Astrocyte (in vitro differentiated cells and primary cell): ENCODE measurements at regions not wholly inside any gene's neighbourhood (a gene's known extent, or its start where the extent isn't known, plus 50 kb on each side); places are given as distances from the start of the nearest gene placed in this dataset.

Source experiments
- EZH2 ChIP-seq: IDR thresholded peaks from 2 replicates; pipeline ENCODE4 v1.6.1; 2012; ENCODE audit warnings: mild to moderate bottlenecking, low read length, inconsistent platforms; ENCODE audit not compliant: insufficient read depth
- TF ChIP-seq, protein P1 (sequence below): IDR thresholded peaks from 2 replicates; pipeline ENCODE4 v1.5.1; 2011; ENCODE audit warnings: low read depth, mild to moderate bottlenecking, inconsistent platforms, low read length, moderate library complexity; ENCODE audit not compliant: insufficient read depth

DNA sequence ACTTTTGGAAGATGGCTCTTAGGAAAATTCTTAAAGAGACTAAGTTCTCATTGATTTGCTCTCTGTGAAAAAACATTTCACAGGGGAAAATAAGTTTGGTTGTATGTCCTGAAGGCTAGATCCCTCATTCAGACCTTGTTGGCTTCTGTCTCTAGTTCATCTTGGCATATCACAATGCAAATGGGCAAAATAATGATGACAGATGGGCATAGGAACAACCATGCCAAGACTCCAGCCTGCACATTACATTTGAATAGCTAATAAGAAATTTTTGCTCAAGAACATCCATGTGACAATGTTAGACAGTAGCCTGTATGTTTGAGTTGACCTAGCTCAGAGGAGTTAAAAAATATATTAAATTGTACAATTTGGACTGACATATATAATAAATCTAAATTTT, 292.9 kb downstream of the PLA2G4A start:
- TF ChIP-seq, protein P1, sequence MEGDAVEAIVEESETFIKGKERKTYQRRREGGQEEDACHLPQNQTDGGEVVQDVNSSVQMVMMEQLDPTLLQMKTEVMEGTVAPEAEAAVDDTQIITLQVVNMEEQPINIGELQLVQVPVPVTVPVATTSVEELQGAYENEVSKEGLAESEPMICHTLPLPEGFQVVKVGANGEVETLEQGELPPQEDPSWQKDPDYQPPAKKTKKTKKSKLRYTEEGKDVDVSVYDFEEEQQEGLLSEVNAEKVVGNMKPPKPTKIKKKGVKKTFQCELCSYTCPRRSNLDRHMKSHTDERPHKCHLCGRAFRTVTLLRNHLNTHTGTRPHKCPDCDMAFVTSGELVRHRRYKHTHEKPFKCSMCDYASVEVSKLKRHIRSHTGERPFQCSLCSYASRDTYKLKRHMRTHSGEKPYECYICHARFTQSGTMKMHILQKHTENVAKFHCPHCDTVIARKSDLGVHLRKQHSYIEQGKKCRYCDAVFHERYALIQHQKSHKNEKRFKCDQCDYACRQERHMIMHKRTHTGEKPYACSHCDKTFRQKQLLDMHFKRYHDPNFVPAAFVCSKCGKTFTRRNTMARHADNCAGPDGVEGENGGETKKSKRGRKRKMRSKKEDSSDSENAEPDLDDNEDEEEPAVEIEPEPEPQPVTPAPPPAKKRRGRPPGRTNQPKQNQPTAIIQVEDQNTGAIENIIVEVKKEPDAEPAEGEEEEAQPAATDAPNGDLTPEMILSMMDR = no peak
- no peak for TF ChIP-seq EZH2
